Liver (tissue), 7 donors: ENCODE measurements at regions not wholly inside any gene's neighbourhood (a gene's known extent, or its start where the extent isn't known, plus 50 kb on each side); places are given as distances from the start of the nearest gene placed in this dataset.
A peak's percentile ranks its signal among the peaks of the same experiment; 100 is the strongest.

Experiments used
- DNase-seq: peaks from one replicate; pipeline ENCODE4 v3.0.0-alpha.2; 2017; ENCODE audit warnings: low spot score
- H3K27ac ChIP-seq, 2 donors: one replicate each; pipeline ENCODE4 v1.7.0; 2013; ENCODE audit warnings: inconsistent platforms in 2 of 2, low read length in 2 of 2, control low read depth in 1 of 2, low read depth in 1 of 2, mild to moderate bottlenecking in 1 of 2
- H3K27me3 ChIP-seq, 4 donors: one replicate each; pipeline versions ENCODE4 v1.6.1 to v1.7.0; 2013; ENCODE audit warnings: low read length in 3 of 4, inconsistent platforms in 1 of 4, mild to moderate bottlenecking in 1 of 4, moderate library complexity in 1 of 4; ENCODE audit not compliant: control insufficient read depth in 4 of 4, insufficient read depth in 4 of 4
- H3K36me3 ChIP-seq, 4 donors: one replicate each; pipeline versions ENCODE4 v1.6.1 to v1.7.0; 2013; ENCODE audit warnings: low read length in 3 of 4, mild to moderate bottlenecking in 3 of 4, low read depth in 1 of 4, moderate library complexity in 1 of 4; ENCODE audit not compliant: control insufficient read depth in 4 of 4, insufficient read depth in 3 of 4
- H3K4me1 ChIP-seq, 4 donors: one replicate each; pipeline versions ENCODE4 v1.6.1 to v1.7.0; 2013; ENCODE audit warnings: low read length in 3 of 4, mild to moderate bottlenecking in 3 of 4, moderate library complexity in 1 of 4; ENCODE audit not compliant: control insufficient read depth in 4 of 4, insufficient read depth in 4 of 4
- H3K4me3 ChIP-seq, 3 donors: one replicate each; pipeline versions ENCODE4 v1.6.1 to v1.7.0; 2013; ENCODE audit warnings: low read length in 3 of 3, control low read depth in 1 of 3, low read depth in 1 of 3, mild to moderate bottlenecking in 1 of 3
- H3K9ac ChIP-seq, 2 donors: one replicate each; pipeline ENCODE4 v1.7.0; 2013; ENCODE audit warnings: low read length in 2 of 2, mild to moderate bottlenecking in 2 of 2, moderate library complexity in 2 of 2, control low read depth in 1 of 2, low read depth in 1 of 2
- H3K9me3 ChIP-seq, 4 donors: one replicate each; pipeline versions ENCODE4 v1.6.1 to v1.7.0; 2013; ENCODE audit warnings: low read length in 3 of 4; ENCODE audit not compliant: control insufficient read depth in 4 of 4
- EGR1 ChIP-seq, 2 donors: IDR thresholded peaks; 2 replicates each; pipeline ENCODE4 v1.6.1; 2016 to 2018; ENCODE audit warnings: antibody characterized with exemption in 2 of 2, low read depth in 2 of 2
- FOXA1 ChIP-seq: IDR thresholded peaks from 2 replicates; pipeline ENCODE4 v1.6.1; 2016; ENCODE audit warnings: antibody characterized with exemption
- GABPA ChIP-seq, 2 donors: IDR thresholded peaks in 1 of 2; conservative IDR thresholded peaks in 1 of 2; 2 replicates each; pipeline ENCODE4 v1.6.1; 2016; ENCODE audit warnings: antibody characterized with exemption in 2 of 2, mild to moderate bottlenecking in 1 of 2, moderate library complexity in 1 of 2
- HNF4A ChIP-seq, 2 donors: conservative IDR thresholded peaks; 2 replicates each; pipeline ENCODE4 v1.6.1; 2016; ENCODE audit warnings: antibody characterized with exemption in 2 of 2, mild to moderate bottlenecking in 2 of 2
- HNF4G ChIP-seq: IDR thresholded peaks from 2 replicates; pipeline ENCODE4 v1.6.1; 2016; ENCODE audit warnings: antibody characterized with exemption
- JUND ChIP-seq, 2 donors: IDR thresholded peaks; 2 replicates each; pipeline ENCODE4 v1.6.1; 2016; ENCODE audit warnings: antibody characterized with exemption in 2 of 2
- NR2F2 ChIP-seq: IDR thresholded peaks from 2 replicates; pipeline ENCODE4 v1.6.1; 2016; ENCODE audit warnings: antibody characterized with exemption
- RAD21 ChIP-seq, 2 donors: IDR thresholded peaks; 2 replicates each; pipeline ENCODE4 v1.6.1; 2016; ENCODE audit warnings: antibody characterized with exemption in 2 of 2, mild to moderate bottlenecking in 2 of 2
- REST ChIP-seq: IDR thresholded peaks from 2 replicates; pipeline ENCODE4 v1.6.1; 2016; ENCODE audit warnings: antibody characterized with exemption, mild to moderate bottlenecking
- RXRA ChIP-seq, 2 donors: IDR thresholded peaks; 2 replicates each; pipeline ENCODE4 v1.6.1; 2017 to 2018; ENCODE audit warnings: antibody characterized with exemption in 2 of 2, mild to moderate bottlenecking in 1 of 2
- SP1 ChIP-seq: IDR thresholded peaks from 2 replicates; pipeline ENCODE4 v1.6.1; 2018; ENCODE audit warnings: antibody characterized with exemption, mild to moderate bottlenecking
- TAF1 ChIP-seq: conservative IDR thresholded peaks from 2 replicates; pipeline ENCODE4 v1.6.1; 2016; ENCODE audit warnings: antibody characterized with exemption, mild to moderate bottlenecking
- YY1 ChIP-seq: IDR thresholded peaks from 2 replicates; pipeline ENCODE4 v1.6.1; 2016; ENCODE audit warnings: antibody characterized with exemption, mild to moderate bottlenecking
- WGBS: extraction: QIAGEN DNeasy Blood & Tissue Kit; methylation state at CpG from one replicate; pipeline ENCODE4 v1.1.7; 2013; 5-methylcytosine and 5-hydroxymethylcytosine counted together
- TF ChIP-seq, protein P1 (sequence below): IDR thresholded peaks from 2 replicates; pipeline ENCODE4 v1.6.1; 2016; ENCODE audit warnings: antibody characterized with exemption
- TF ChIP-seq, protein P2 (sequence below): IDR thresholded peaks from 2 replicates; pipeline ENCODE4 v1.6.1; 2016; ENCODE audit warnings: antibody characterized with exemption
- donor health status: healthy.
- donor health status: healthy.
- donor health status: healthy.
- donor health status: healthy.

DNA sequence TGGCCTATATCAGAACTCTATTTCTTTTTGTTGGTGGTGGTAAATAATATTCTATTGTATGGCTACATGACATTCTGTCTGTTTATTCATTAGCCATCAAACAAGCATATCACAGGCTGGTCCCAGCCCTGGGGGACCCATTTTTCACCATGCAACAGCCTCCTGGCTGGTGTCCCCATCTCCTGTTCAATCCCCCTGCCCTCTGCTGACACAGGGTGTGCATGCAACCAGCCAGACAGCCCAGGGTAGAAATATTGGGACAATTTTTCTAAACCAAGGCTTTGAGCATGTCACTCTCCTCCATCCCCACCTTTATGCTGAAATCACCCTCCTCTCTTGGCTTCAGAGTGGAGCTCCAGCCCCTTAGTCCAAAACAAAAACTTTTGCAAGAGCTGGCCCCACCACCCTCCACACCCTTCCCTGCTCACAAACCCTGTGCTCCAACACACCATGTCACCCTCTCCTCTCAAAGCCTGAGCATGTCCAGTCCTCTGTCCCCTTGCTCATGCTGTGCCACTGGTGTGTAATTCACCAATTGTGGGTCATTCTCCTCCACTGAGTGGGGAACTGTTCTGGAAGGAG, 153.0 kb upstream of the UQCRFS1 start:
- H3K9ac ChIP-seq = no peak overlapping the region
- peak; percentile 13 for DNase-seq
- no peak for TF ChIP-seq REST
- H3K4me3 ChIP-seq = no peak overlapping the region
- H3K9me3 ChIP-seq = peaks cover 0 to 3% (median 0%) of the 10 kb centered on the region in 4 donors
- no peaks in the 10 kb centered on the region for H3K36me3 ChIP-seq
- H3K27me3 ChIP-seq = peaks cover 0 to 9% (median 0%) of the 10 kb centered on the region in 4 donors
- no peak overlapping the region for H3K27ac ChIP-seq
- H3K4me1 ChIP-seq = no peaks in the 10 kb centered on the region

DNA sequence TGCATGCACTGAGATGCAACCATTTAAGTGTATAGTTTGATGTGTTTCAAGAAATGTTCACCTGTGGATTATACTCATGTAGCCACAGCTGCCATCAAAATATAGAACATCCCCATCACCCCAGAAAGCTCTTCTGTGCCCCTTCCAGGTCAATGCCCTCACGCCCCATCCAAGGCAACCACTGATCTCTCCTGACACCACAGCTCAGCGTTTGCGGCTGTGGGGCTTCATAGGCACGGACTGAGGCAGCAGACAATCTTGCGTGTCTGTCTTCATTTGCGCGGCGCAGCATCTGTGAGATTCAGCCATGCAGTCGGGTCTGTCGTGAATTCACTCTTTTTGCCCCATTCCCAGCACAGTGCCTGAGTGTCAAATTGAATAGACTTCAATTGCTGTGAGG, 153.8 kb upstream of the UQCRFS1 start:
- no peak overlapping the region for H3K4me3 ChIP-seq
- no peaks in the 10 kb centered on the region for H3K36me3 ChIP-seq
- peaks cover 0 to 3% (median 1%) of the 10 kb centered on the region in 4 donors for H3K9me3 ChIP-seq
- H3K27ac ChIP-seq = no peak overlapping the region
- TF ChIP-seq HNF4G = no peak
- TF ChIP-seq RXRA (IDR thresholded peaks at IDR 0.05) = no peak
- TF ChIP-seq NR2F2 = no peak
- TF ChIP-seq, protein P1, sequence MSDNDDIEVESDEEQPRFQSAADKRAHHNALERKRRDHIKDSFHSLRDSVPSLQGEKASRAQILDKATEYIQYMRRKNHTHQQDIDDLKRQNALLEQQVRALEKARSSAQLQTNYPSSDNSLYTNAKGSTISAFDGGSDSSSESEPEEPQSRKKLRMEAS = no peak
- no peak for TF ChIP-seq RAD21 (IDR thresholded peaks at IDR 0.05)
- TF ChIP-seq YY1 = no peak
- no peak for TF ChIP-seq EGR1 (IDR thresholded peaks at IDR 0.05; ENCODE audit: low read depth in 2 of 2)
- TF ChIP-seq FOXA1 = no peak
- TF ChIP-seq SP1 = no peak
- no peak for TF ChIP-seq HNF4A (conservative IDR thresholded peaks at IDR 0.05)
- no peak for TF ChIP-seq JUND (IDR thresholded peaks at IDR 0.05)
- no peak for TF ChIP-seq TAF1
- no peak for TF ChIP-seq GABPA (IDR thresholded peaks at IDR 0.05 in 1 of 2, conservative IDR thresholded peaks at IDR 0.05 in 1 of 2)
- TF ChIP-seq, protein P2, sequence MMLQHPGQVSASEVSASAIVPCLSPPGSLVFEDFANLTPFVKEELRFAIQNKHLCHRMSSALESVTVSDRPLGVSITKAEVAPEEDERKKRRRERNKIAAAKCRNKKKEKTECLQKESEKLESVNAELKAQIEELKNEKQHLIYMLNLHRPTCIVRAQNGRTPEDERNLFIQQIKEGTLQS = no peak
- DNase-seq = peak; percentile 29
- H3K27me3 ChIP-seq = peaks cover 0 to 9% (median 0%) of the 10 kb centered on the region in 4 donors
- WGBS = 83% methylated on average over 10 of the region's 10 CpGs
- H3K9ac ChIP-seq = no peak overlapping the region
- H3K4me1 ChIP-seq = no peaks in the 10 kb centered on the region

GRCh38 chr19:29367791-29368222, 154.9 kb upstream of the UQCRFS1 start:
- 19% methylated on average over 7 of the region's 7 CpGs for WGBS

More at GRCh38 chr19:29367791-29368222, 154.9 kb upstream of the UQCRFS1 start:
- Histone ChIP-seq H3K9ac (no peak overlapping the region), H3K9me3 (peaks cover 0 to 4% (median 0%) of the 10 kb centered on the region in 4 donors), H3K4me3 (no peak overlapping the region), H3K4me1 (no peaks in the 10 kb centered on the region), H3K36me3 (no peaks in the 10 kb centered on the region), H3K27ac (no peak overlapping the region), H3K27me3 (peaks cover 0 to 9% (median 0%) of the 10 kb centered on the region in 4 donors)
- peak; percentile 17 for DNase-seq
- no peak for TF ChIP-seq EGR1 (IDR thresholded peaks at IDR 0.05; ENCODE audit: low read depth in 2 of 2)
- no peak for TF ChIP-seq FOXA1
